HCT116 (cell line): ENCODE measurements at regions not wholly inside any gene's neighbourhood (a gene's known extent, or its start where the extent isn't known, plus 50 kb on each side); places are given as distances from the start of the nearest gene placed in this dataset.

Experiments used
- ATAC-seq: fragments of 200-7000 bp; cut with Tn5 transposase; 2 replicates; pipeline ENCODE4 v1.9.1; 2020; ENCODE audit warnings: mild to moderate bottlenecking, moderate library complexity
- BruUV-seq: library from RNA; stranded (reverse); fragments of 400-500 nt; replicated peaks from 2 replicates; lab custom pipeline; 2021; lab: Mats Ljungman, UMichigan
- CTCF ChIA-PET: fragments of 300-600 bp; sonication (Branson Sonifier 250); formaldehyde crosslinking; loops from one replicate; lab custom pipeline; 2021; ENCODE audit warnings: antibody characterized with exemption; lab: Charles Lee
- POLR2A ChIA-PET: fragments of 300-600, 350-600 bp; sonication (Branson Sonifier 250); formaldehyde crosslinking; loops from one replicate; lab custom pipeline; 2021; ENCODE audit warnings: antibody characterized with exemption; lab: Charles Lee
- RAD21 ChIA-PET, 2 experiments: fragments of 300-600 bp; sonication (Branson Sonifier 250); formaldehyde crosslinking; loops; one replicate each; lab custom pipeline; 2023; ENCODE audit warnings: low total read pairs in 2 of 2; ENCODE audit not compliant: uncharacterized antibody in 2 of 2, unreplicated experiment in 2 of 2, low non-redundant PET in 1 of 2; lab: Charles Lee
- DNase-seq: peaks from one replicate; pipeline ENCODE4 v3.0.0-alpha.2; 2010; ENCODE audit warnings: low read depth, low spot score
- H2AFZ ChIP-seq: fragments of 200-600 bp; shearing (Covaris generic), sonication (generic); 2 replicates; pipeline ENCODE4 v1.6.1; 2017; ENCODE audit warnings: low read depth, mixed run types, mixed read lengths, antibody characterized with exemption, low read length; ENCODE audit not compliant: poor library complexity, severe bottlenecking
- H3K27ac ChIP-seq: 2 replicates; pipeline ENCODE4 v1.5.1; 2012; ENCODE audit warnings: low read depth, low read length
- H3K27me3 ChIP-seq: fragments of 200-600 bp; sonication (generic); 2 replicates; pipeline ENCODE4 v1.6.1; 2016; ENCODE audit warnings: mixed run types, low read length, mixed read lengths; ENCODE audit not compliant: insufficient read depth
- H3K36me3 ChIP-seq, 2 experiments: fragments of 200-500 bp in 1 of 2; fragments of 200-600 bp in 1 of 2; sonication (Bioruptor generic) in 1 of 2; sonication (generic) in 1 of 2; 2 replicates each; pipeline versions ENCODE4 v1.5.1 to v1.6.1; 2014 to 2016; ENCODE audit warnings: low read length in 2 of 2, inconsistent platforms in 1 of 2, mixed read lengths in 1 of 2, mixed run types in 1 of 2; ENCODE audit not compliant: insufficient read depth in 2 of 2, control insufficient read depth in 1 of 2
- H3K4me1 ChIP-seq, 2 experiments: fragments of 200-600 bp in 1 of 2; sonication (generic) in 1 of 2; 2 replicates each; pipeline versions ENCODE4 v1.5.1 to v1.6.1; 2012 to 2017; ENCODE audit warnings: low read length in 2 of 2, inconsistent platforms in 1 of 2, mild to moderate bottlenecking in 1 of 2, mixed read lengths in 1 of 2, mixed run types in 1 of 2, moderate library complexity in 1 of 2; ENCODE audit not compliant: insufficient read depth in 2 of 2, control insufficient read depth in 1 of 2
- H3K4me2 ChIP-seq: fragments of 200-600 bp; sonication (generic); 2 replicates; pipeline ENCODE4 v1.6.1; 2017; ENCODE audit warnings: mixed run types, low read length, mixed read lengths
- H3K4me3 ChIP-seq, 2 experiments: fragments of 200-600 bp in 1 of 2; sonication (generic) in 1 of 2; replicated peaks in 1 of 2; 2 replicates each; pipeline ENCODE4 v1.5.1; 2011 to 2016; ENCODE audit warnings: low read length in 2 of 2, control low read depth in 1 of 2, low read depth in 1 of 2, mild to moderate bottlenecking in 1 of 2, mixed read lengths in 1 of 2, mixed run types in 1 of 2
- H3K79me2 ChIP-seq: fragments of 200-600 bp; sonication (generic); 2 replicates; pipeline ENCODE4 v1.6.1; 2017; ENCODE audit warnings: mild to moderate bottlenecking, mixed run types, low read length, moderate library complexity, mixed read lengths; ENCODE audit not compliant: insufficient read depth
- H3K9ac ChIP-seq: fragments of 200-600 bp; sonication (generic); 2 replicates; pipeline ENCODE4 v1.6.1; 2016; ENCODE audit warnings: low read length, mixed read lengths
- H3K9me2 ChIP-seq: fragments of 200-600 bp; sonication (generic), shearing (Covaris generic); 2 replicates; pipeline ENCODE4 v1.6.1; 2017; ENCODE audit warnings: mixed run types, mild to moderate bottlenecking, moderate library complexity; ENCODE audit not compliant: insufficient read depth
- H3K9me3 ChIP-seq, 2 experiments: fragments of 200-500 bp in 1 of 2; fragments of 200-600 bp in 1 of 2; sonication (Bioruptor generic) in 1 of 2; sonication (generic) in 1 of 2; 2 replicates each; pipeline ENCODE4 v1.6.1; 2014 to 2017; ENCODE audit warnings: low read length in 2 of 2, mixed read lengths in 2 of 2, inconsistent platforms in 1 of 2, low read depth in 1 of 2, mild to moderate bottlenecking in 1 of 2, mixed run types in 1 of 2, moderate library complexity in 1 of 2; ENCODE audit not compliant: control insufficient read depth in 1 of 2, insufficient read depth in 1 of 2
- H4K20me1 ChIP-seq: fragments of 200-600 bp; sonication (generic), shearing (Covaris generic); 2 replicates; pipeline ENCODE4 v1.6.1; 2017; ENCODE audit warnings: mixed run types, mild to moderate bottlenecking, moderate library complexity; ENCODE audit not compliant: insufficient read depth
- ELF1 ChIP-seq: IDR thresholded peaks from 2 replicates; pipeline ENCODE4 v1.6.1; 2012; ENCODE audit warnings: low read depth, borderline replicate concordance
- EZH2 ChIP-seq: fragments of 200-600 bp; sonication (generic); IDR thresholded peaks from 2 replicates; pipeline ENCODE4 v1.6.1; 2017; ENCODE audit warnings: antibody characterized with exemption, mixed run types
- JUND ChIP-seq: IDR thresholded peaks from 2 replicates; pipeline ENCODE4 v1.6.1; 2012
- POLR2A ChIP-seq: IDR thresholded peaks from 2 replicates; pipeline ENCODE4 v1.7.0; 2011; ENCODE audit warnings: borderline replicate concordance; ENCODE audit not compliant: insufficient read depth, insufficient read length; ENCODE audit errors: extremely low read depth
- POLR2AphosphoS5 ChIP-seq: IDR thresholded peaks from 2 replicates; pipeline ENCODE4 v1.6.1; 2011; ENCODE audit warnings: mild to moderate bottlenecking, low read depth, low read length, moderate library complexity
- RAD21 ChIP-seq: IDR thresholded peaks from 2 replicates; pipeline ENCODE4 v1.6.1; 2012; ENCODE audit warnings: low read depth, mild to moderate bottlenecking
- SP1 ChIP-seq: IDR thresholded peaks from 2 replicates; pipeline ENCODE4 v1.6.1; 2012; ENCODE audit warnings: low read depth
- TCF7L2 ChIP-seq: IDR thresholded peaks from 2 replicates; pipeline ENCODE4 v1.7.0; 2011; ENCODE audit warnings: borderline replicate concordance, inconsistent platforms; ENCODE audit not compliant: insufficient read depth, insufficient read length; ENCODE audit errors: extremely low read depth
- ZNF274 ChIP-seq: fragments of 200-500 bp; sonication (Bioruptor generic); IDR thresholded peaks from 2 replicates; pipeline ENCODE4 v1.6.1; 2014; ENCODE audit warnings: mild to moderate bottlenecking, low read depth, low read length, inconsistent platforms
- intact Hi-C: fragments of 100-400 bp; cut with micrococcal nuclease; formaldehyde crosslinking; loops from 2 replicates; pipeline ENCODE4 v1.10.0; 2022
- TF ChIP-seq, protein P1 (sequence below), 3 experiments: fragments of 200-600 bp in 1 of 3; sonication (generic) in 1 of 3; IDR thresholded peaks in 2 of 3; conservative IDR thresholded peaks in 1 of 3; 2 replicates each; pipeline ENCODE4 v1.5.1; 2012 to 2017; ENCODE audit warnings: low read depth in 2 of 3, low read length in 2 of 3, antibody characterized with exemption in 1 of 3, borderline replicate concordance in 1 of 3, control low read depth in 1 of 3, mild to moderate bottlenecking in 1 of 3, mixed read lengths in 1 of 3, mixed run types in 1 of 3, moderate library complexity in 1 of 3; ENCODE audit not compliant: insufficient read depth in 1 of 3
- TF ChIP-seq, protein P2 (sequence below): IDR thresholded peaks from 2 replicates; pipeline ENCODE4 v1.6.1; 2012
- TF ChIP-seq, protein P3 (sequence below): IDR thresholded peaks from 2 replicates; pipeline ENCODE4 v1.6.1; 2012; ENCODE audit warnings: low read depth

DNA sequence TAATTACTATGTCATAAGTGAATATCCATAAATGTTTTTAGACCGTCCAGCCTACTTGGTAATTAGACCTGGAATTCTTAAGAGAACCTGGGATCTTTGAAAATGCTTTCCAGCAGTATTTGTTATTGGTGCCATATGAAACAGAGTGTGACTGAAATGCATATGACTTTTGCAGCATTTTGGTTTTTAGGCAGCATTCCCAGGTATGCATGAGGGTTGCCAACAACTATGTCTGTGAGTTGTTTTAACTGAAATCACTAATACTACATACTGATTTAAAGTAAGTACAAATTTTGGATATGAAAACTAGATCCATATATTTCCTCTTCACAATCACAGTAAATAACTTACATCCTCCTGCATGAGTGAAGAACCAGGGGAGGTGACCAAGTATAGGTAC is 437.7 kb upstream of the FAR2 start:
- H3K27me3 ChIP-seq, result no peaks in the 10 kb centered on the region
- H3K4me3 ChIP-seq, result no peak overlapping the region
- ATAC-seq, result no peak
- no peaks in the 10 kb centered on the region for H4K20me1 ChIP-seq
- no TSS peak for BruUV-seq
- H3K4me1 ChIP-seq, result no peaks in the 10 kb centered on the region
- no peaks in the 10 kb centered on the region for H3K9me2 ChIP-seq
- no peak overlapping the region for H3K9ac ChIP-seq
- no peak for DNase-seq
- POLR2A ChIA-PET, result no interaction called here
- TF ChIP-seq EZH2 (no peak), SP1 (no peak), RAD21 (no peak), TCF7L2 (no peak), POLR2A (no peak), ZNF274 (no peak)
- TF ChIP-seq, protein P1, sequence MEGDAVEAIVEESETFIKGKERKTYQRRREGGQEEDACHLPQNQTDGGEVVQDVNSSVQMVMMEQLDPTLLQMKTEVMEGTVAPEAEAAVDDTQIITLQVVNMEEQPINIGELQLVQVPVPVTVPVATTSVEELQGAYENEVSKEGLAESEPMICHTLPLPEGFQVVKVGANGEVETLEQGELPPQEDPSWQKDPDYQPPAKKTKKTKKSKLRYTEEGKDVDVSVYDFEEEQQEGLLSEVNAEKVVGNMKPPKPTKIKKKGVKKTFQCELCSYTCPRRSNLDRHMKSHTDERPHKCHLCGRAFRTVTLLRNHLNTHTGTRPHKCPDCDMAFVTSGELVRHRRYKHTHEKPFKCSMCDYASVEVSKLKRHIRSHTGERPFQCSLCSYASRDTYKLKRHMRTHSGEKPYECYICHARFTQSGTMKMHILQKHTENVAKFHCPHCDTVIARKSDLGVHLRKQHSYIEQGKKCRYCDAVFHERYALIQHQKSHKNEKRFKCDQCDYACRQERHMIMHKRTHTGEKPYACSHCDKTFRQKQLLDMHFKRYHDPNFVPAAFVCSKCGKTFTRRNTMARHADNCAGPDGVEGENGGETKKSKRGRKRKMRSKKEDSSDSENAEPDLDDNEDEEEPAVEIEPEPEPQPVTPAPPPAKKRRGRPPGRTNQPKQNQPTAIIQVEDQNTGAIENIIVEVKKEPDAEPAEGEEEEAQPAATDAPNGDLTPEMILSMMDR (IDR thresholded peaks at IDR 0.05 in 2 of 3, conservative IDR thresholded peaks at IDR 0.05 in 1 of 3; ENCODE audit: borderline replicate concordance in 1 of 3, insufficient read depth in 1 of 3, low read depth in 2 of 3, low read length in 2 of 3), result no peak
- no peaks in the 10 kb centered on the region for H3K79me2 ChIP-seq
- H3K9me3 ChIP-seq, result no peaks in the 10 kb centered on the region
- H3K4me2 ChIP-seq, result no peak overlapping the region
- H2AFZ ChIP-seq, result no peak overlapping the region
- no peaks in the 10 kb centered on the region for H3K36me3 ChIP-seq
- intact Hi-C loops, result no loop called here
- CTCF ChIA-PET, result no interaction called here
- RAD21 ChIA-PET, result no interaction called here
- H3K27ac ChIP-seq, result no peak overlapping the region

DNA sequence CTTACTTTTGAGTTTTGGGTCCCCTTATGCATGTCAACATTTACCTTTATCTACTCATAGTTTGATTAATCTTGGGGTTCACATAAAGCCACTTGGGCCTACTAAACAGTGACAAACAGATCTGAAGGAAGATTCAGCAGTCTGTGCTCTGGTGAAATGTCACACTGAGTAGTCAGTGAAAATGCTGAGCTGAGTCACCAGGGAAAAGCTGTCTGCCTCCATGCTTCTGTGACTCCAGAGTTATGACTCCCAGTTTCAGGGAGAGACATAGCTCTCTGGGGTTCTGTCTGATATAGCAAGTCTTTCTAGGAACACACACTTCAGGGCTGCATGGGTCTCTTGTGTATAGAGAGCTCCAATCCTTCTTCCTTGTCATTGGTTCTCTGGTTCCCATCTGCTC is 406.3 kb upstream of the FAR2 start:
- Histone ChIP-seq H3K4me3 (no peak overlapping the region), H3K9ac (no peak overlapping the region), H2AFZ (no peak overlapping the region), H3K4me2 (no peak overlapping the region), H3K27me3 (no peaks in the 10 kb centered on the region), H4K20me1 (no peaks in the 10 kb centered on the region), H3K36me3 (no peaks in the 10 kb centered on the region), H3K9me3 (no peaks in the 10 kb centered on the region), H3K79me2 (no peaks in the 10 kb centered on the region), H3K4me1 (no peaks in the 10 kb centered on the region), H3K27ac (no peak overlapping the region), H3K9me2 (no peaks in the 10 kb centered on the region)
- POLR2A ChIA-PET, result no interaction called here
- DNase-seq (no peak), ATAC-seq (no peak)
- no TSS peak for BruUV-seq
- intact Hi-C loops, result no loop called here
- CTCF ChIA-PET, result no interaction called here
- RAD21 ChIA-PET, result no interaction called here
- TF ChIP-seq RAD21 (no peak), ELF1 (no peak), POLR2AphosphoS5 (no peak), JUND (no peak)
- TF ChIP-seq, protein P1 (IDR thresholded peaks at IDR 0.05 in 2 of 3, conservative IDR thresholded peaks at IDR 0.05 in 1 of 3; ENCODE audit: borderline replicate concordance in 1 of 3, insufficient read depth in 1 of 3, low read depth in 2 of 3, low read length in 2 of 3), result no peak
- TF ChIP-seq, protein P2, sequence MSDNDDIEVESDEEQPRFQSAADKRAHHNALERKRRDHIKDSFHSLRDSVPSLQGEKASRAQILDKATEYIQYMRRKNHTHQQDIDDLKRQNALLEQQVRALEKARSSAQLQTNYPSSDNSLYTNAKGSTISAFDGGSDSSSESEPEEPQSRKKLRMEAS, result no peak
- TF ChIP-seq, protein P3, sequence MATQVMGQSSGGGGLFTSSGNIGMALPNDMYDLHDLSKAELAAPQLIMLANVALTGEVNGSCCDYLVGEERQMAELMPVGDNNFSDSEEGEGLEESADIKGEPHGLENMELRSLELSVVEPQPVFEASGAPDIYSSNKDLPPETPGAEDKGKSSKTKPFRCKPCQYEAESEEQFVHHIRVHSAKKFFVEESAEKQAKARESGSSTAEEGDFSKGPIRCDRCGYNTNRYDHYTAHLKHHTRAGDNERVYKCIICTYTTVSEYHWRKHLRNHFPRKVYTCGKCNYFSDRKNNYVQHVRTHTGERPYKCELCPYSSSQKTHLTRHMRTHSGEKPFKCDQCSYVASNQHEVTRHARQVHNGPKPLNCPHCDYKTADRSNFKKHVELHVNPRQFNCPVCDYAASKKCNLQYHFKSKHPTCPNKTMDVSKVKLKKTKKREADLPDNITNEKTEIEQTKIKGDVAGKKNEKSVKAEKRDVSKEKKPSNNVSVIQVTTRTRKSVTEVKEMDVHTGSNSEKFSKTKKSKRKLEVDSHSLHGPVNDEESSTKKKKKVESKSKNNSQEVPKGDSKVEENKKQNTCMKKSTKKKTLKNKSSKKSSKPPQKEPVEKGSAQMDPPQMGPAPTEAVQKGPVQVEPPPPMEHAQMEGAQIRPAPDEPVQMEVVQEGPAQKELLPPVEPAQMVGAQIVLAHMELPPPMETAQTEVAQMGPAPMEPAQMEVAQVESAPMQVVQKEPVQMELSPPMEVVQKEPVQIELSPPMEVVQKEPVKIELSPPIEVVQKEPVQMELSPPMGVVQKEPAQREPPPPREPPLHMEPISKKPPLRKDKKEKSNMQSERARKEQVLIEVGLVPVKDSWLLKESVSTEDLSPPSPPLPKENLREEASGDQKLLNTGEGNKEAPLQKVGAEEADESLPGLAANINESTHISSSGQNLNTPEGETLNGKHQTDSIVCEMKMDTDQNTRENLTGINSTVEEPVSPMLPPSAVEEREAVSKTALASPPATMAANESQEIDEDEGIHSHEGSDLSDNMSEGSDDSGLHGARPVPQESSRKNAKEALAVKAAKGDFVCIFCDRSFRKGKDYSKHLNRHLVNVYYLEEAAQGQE, result no peak
